NT2/D1 (cell line): ENCODE measurements at regions not wholly inside any gene's neighbourhood (a gene's known extent, or its start where the extent isn't known, plus 50 kb on each side); places are given as distances from the start of the nearest gene placed in this dataset.

ENCODE experiments used
- YY1 ChIP-seq: IDR thresholded peaks from 2 replicates; pipeline ENCODE4 v1.6.1; 2011; ENCODE audit not compliant: insufficient read length, insufficient read depth
- ZNF274 ChIP-seq: IDR thresholded peaks from 2 replicates; pipeline ENCODE4 v1.6.1; 2011; ENCODE audit warnings: mild to moderate bottlenecking, low read depth, low read length

- TF ChIP-seq ZNF274, result no peak
- TF ChIP-seq YY1, result no peak
Measured at GRCh38 chr6:156659822-156660198, 117.4 kb upstream of the ARID1B start.
